H1 (cell line): ENCODE measurements at regions not wholly inside any gene's neighbourhood (a gene's known extent, or its start where the extent isn't known, plus 50 kb on each side); places are given as distances from the start of the nearest gene placed in this dataset.

Experiments used
- TF ChIP-seq, protein P1 (sequence below), 3 experiments: IDR thresholded peaks; 1 replicate in 2 of 3; 2 replicates in 1 of 3; pipeline versions ENCODE4 v1.5.1 to v1.6.1; 2011; ENCODE audit warnings: low read length in 3 of 3, mild to moderate bottlenecking in 3 of 3, inconsistent platforms in 2 of 3, low read depth in 1 of 3, moderate library complexity in 1 of 3; ENCODE audit not compliant: insufficient read depth in 1 of 3; ENCODE audit errors: control extremely low read depth in 1 of 3

DNA sequence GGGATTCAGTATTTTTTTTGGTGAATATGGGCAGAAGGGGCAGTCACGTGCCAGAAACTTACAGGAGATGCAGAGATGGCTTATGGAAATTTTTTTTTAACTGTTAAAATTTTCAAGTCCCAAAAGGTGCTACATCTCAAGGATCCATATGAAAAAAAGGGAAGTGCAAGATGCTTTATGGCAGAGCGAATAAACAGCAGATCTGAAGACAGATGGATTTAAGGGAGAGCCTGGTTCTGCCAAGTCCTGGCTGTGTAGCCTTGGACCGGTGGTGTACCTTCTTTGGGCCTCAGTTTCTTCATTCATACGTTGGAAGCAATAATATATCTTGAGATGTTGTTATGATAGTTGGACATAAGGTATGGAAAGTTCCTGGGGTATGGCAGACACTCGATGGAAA lies 91.5 kb upstream of the ARRDC4 start (continued):
- TF ChIP-seq, protein P1, sequence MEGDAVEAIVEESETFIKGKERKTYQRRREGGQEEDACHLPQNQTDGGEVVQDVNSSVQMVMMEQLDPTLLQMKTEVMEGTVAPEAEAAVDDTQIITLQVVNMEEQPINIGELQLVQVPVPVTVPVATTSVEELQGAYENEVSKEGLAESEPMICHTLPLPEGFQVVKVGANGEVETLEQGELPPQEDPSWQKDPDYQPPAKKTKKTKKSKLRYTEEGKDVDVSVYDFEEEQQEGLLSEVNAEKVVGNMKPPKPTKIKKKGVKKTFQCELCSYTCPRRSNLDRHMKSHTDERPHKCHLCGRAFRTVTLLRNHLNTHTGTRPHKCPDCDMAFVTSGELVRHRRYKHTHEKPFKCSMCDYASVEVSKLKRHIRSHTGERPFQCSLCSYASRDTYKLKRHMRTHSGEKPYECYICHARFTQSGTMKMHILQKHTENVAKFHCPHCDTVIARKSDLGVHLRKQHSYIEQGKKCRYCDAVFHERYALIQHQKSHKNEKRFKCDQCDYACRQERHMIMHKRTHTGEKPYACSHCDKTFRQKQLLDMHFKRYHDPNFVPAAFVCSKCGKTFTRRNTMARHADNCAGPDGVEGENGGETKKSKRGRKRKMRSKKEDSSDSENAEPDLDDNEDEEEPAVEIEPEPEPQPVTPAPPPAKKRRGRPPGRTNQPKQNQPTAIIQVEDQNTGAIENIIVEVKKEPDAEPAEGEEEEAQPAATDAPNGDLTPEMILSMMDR (IDR thresholded peaks at IDR 0.05; ENCODE audit: control extremely low read depth in 1 of 3, insufficient read depth in 1 of 3, low read depth in 1 of 3, low read length in 3 of 3) = no peak
